PC-3 (cell line): ENCODE measurements at regions not wholly inside any gene's neighbourhood (a gene's known extent, or its start where the extent isn't known, plus 50 kb on each side); places are given as distances from the start of the nearest gene placed in this dataset.

Source experiments
- ATAC-seq: fragments of 200-7000 bp; cut with Tn5 transposase; 2 replicates; pipeline ENCODE4 v1.9.1; 2020; ENCODE audit warnings: mild to moderate bottlenecking, moderate library complexity
- BruUV-seq: library from RNA; stranded (reverse); fragments of 400-500 nt; replicated peaks from 2 replicates; lab custom pipeline; 2021; lab: Mats Ljungman, UMichigan
- CTCF ChIA-PET: fragments of 300-600 bp; sonication (Branson Sonifier 250); formaldehyde crosslinking; loops from one replicate; lab custom pipeline; 2022; ENCODE audit warnings: antibody characterized with exemption; lab: Charles Lee
- POLR2A ChIA-PET: fragments of 300-600 bp; sonication (Branson Sonifier 250); formaldehyde crosslinking; loops from one replicate; lab custom pipeline; 2022; ENCODE audit warnings: antibody characterized with exemption; ENCODE audit not compliant: unreplicated experiment; lab: Charles Lee
- DNase-seq: peaks from one replicate; pipeline ENCODE4 v3.0.0-alpha.2; 2015
- H2AFZ ChIP-seq: fragments of 300-600 bp; sonication (generic); 2 replicates; pipeline ENCODE4 v1.6.0; 2016; ENCODE audit warnings: antibody characterized with exemption, low read length
- H3F3A ChIP-seq: fragments of 300-600 bp; sonication (generic); one replicate; pipeline ENCODE4 v1.6.0; 2017; ENCODE audit warnings: antibody characterized with exemption, low read length, control low read depth, mild to moderate bottlenecking; ENCODE audit not compliant: unreplicated experiment
- H3K27ac ChIP-seq: fragments of 300-600 bp; sonication (generic); 2 replicates; pipeline ENCODE4 v1.5.1; 2016; ENCODE audit warnings: mild to moderate bottlenecking, low read length
- H3K27me3 ChIP-seq: fragments of 300-600 bp; sonication (generic); 2 replicates; pipeline ENCODE4 v1.6.1; 2016; ENCODE audit warnings: low read length, mixed read lengths
- H3K36me3 ChIP-seq: fragments of 300-600 bp; sonication (generic); 2 replicates; pipeline ENCODE4 v1.6.1; 2016; ENCODE audit warnings: low read depth, mixed run types, low read length, mixed read lengths
- H3K4me1 ChIP-seq: fragments of 300-600 bp; sonication (generic); 2 replicates; pipeline ENCODE4 v1.5.1; 2016; ENCODE audit warnings: low read length; ENCODE audit not compliant: insufficient read depth
- H3K4me2 ChIP-seq: fragments of 300-600 bp; sonication (generic); 2 replicates; pipeline ENCODE4 v1.6.0; 2016; ENCODE audit warnings: low read length
- H3K4me3 ChIP-seq: fragments of 300-600 bp; sonication (generic); 2 replicates; pipeline ENCODE4 v1.5.1; 2016; ENCODE audit warnings: mild to moderate bottlenecking, low read length, mixed read lengths
- H3K79me2 ChIP-seq: fragments of 300-600 bp; sonication (generic); 2 replicates; pipeline ENCODE4 v1.6.1; 2017; ENCODE audit warnings: low read length, mixed read lengths
- H3K9ac ChIP-seq: fragments of 300-600 bp; sonication (generic); 2 replicates; pipeline ENCODE4 v1.6.0; 2016; ENCODE audit warnings: mild to moderate bottlenecking, low read length
- H3K9me2 ChIP-seq: fragments of 300-600 bp; sonication (generic); replicated peaks from 2 replicates; pipeline ENCODE4 v1.6.1; 2016; ENCODE audit warnings: mixed run types, low read length, mixed read lengths
- H3K9me3 ChIP-seq: fragments of 300-600 bp; sonication (generic); 2 replicates; pipeline ENCODE4 v1.6.1; 2016; ENCODE audit warnings: low read length, mixed read lengths
- H4K20me1 ChIP-seq: fragments of 300-600 bp; sonication (generic); 2 replicates; pipeline ENCODE4 v1.6.1; 2016; ENCODE audit warnings: low read length, mixed read lengths
- CTCF ChIP-seq: fragments of 300-600 bp; sonication (generic); conservative IDR thresholded peaks from 2 replicates; pipeline ENCODE4 v1.5.1; 2017; ENCODE audit warnings: antibody characterized with exemption, low read depth, mild to moderate bottlenecking, low read length
- EZH2 ChIP-seq: fragments of 300-600 bp; sonication (generic); IDR thresholded peaks from one replicate; pipeline ENCODE4 v1.6.1; 2017; ENCODE audit warnings: antibody characterized with exemption, mild to moderate bottlenecking, low read length; ENCODE audit not compliant: unreplicated experiment
- EZH2phosphoT487 ChIP-seq: fragments of 300-600 bp; sonication (generic); IDR thresholded peaks from 2 replicates; pipeline ENCODE4 v1.6.1; 2018; ENCODE audit warnings: mild to moderate bottlenecking, antibody characterized with exemption, low read length, borderline replicate concordance
- intact Hi-C: fragments of 100-400 bp; cut with micrococcal nuclease; formaldehyde crosslinking; loops from 2 replicates; pipeline ENCODE4 v1.9.0; 2023

GRCh38 chr6:51487937-51488336, 599.5 kb downstream of the PKHD1 start:
- no peak overlapping the region for H3K4me2 ChIP-seq
- CTCF ChIA-PET = no interaction called here
- peaks cover 17% of the 10 kb centered on the region for H3K4me1 ChIP-seq
- H3F3A ChIP-seq = no peaks in the 10 kb centered on the region
- no peak overlapping the region for H3K9ac ChIP-seq
- H3K9me3 ChIP-seq = no peaks in the 10 kb centered on the region
- no peak overlapping the region for H3K27ac ChIP-seq
- H3K4me3 ChIP-seq = no peak overlapping the region
- no peaks in the 10 kb centered on the region for H4K20me1 ChIP-seq
- DNase-seq = no peak
- no TSS peak for BruUV-seq
- H3K79me2 ChIP-seq = no peaks in the 10 kb centered on the region
- ATAC-seq = no peak
- H2AFZ ChIP-seq = no peak overlapping the region
- peaks cover 4% of the 10 kb centered on the region; the same call in 1 of the 2 replicates for H3K27me3 ChIP-seq
- POLR2A ChIA-PET = no interaction called here
- H3K9me2 ChIP-seq = no peaks in the 10 kb centered on the region
- H3K36me3 ChIP-seq = no peaks in the 10 kb centered on the region
- intact Hi-C loops = no loop called here
- no peak for TF ChIP-seq CTCF
- TF ChIP-seq EZH2 = no peak
- no peak for TF ChIP-seq EZH2phosphoT487

- H3K9ac ChIP-seq = no peak overlapping the region
- no peaks in the 10 kb centered on the region for H3F3A ChIP-seq
- H3K9me2 ChIP-seq = no peaks in the 10 kb centered on the region
- no peak overlapping the region for H2AFZ ChIP-seq
- intact Hi-C loops = no loop called here
- peaks cover 5% of the 10 kb centered on the region; the same call in 1 of the 2 replicates for H3K27me3 ChIP-seq
- no peaks in the 10 kb centered on the region for H3K79me2 ChIP-seq
- H3K27ac ChIP-seq = no peak overlapping the region
- BruUV-seq = no TSS peak
- no peak for DNase-seq
- H3K9me3 ChIP-seq = no peaks in the 10 kb centered on the region
- no peak overlapping the region for H3K4me2 ChIP-seq
- no peaks in the 10 kb centered on the region for H3K36me3 ChIP-seq
- H4K20me1 ChIP-seq = no peaks in the 10 kb centered on the region
- no peak overlapping the region for H3K4me3 ChIP-seq
- ChIA-PET CTCF (no interaction called here), POLR2A (no interaction called here)
- no peak for ATAC-seq
- no peak for TF ChIP-seq EZH2
- no peak for TF ChIP-seq CTCF
- no peak for TF ChIP-seq EZH2phosphoT487
- peaks cover 17% of the 10 kb centered on the region for H3K4me1 ChIP-seq
These were observed 598.3 kb downstream of the PKHD1 start for GRCh38 chr6:51489133-51489532.

GRCh38 chr6:51490101-51490500, 597.3 kb downstream of the PKHD1 start:
- DNase-seq (peak; percentile 69), ATAC-seq (no peak)
- Histone ChIP-seq H3K27ac (peak overlapping the region; percentile 9), H3K9ac (no peak overlapping the region), H3F3A (no peaks in the 10 kb centered on the region), H3K27me3 (peaks cover 5% of the 10 kb centered on the region; the same call in 1 of the 2 replicates), H3K4me2 (peak overlapping the region; percentile 6; the same call in 1 of the 2 replicates), H4K20me1 (no peaks in the 10 kb centered on the region), H3K4me1 (peaks cover 17% of the 10 kb centered on the region), H3K36me3 (no peaks in the 10 kb centered on the region), H3K4me3 (no peak overlapping the region), H2AFZ (no peak overlapping the region), H3K9me2 (no peaks in the 10 kb centered on the region), H3K79me2 (no peaks in the 10 kb centered on the region), H3K9me3 (no peaks in the 10 kb centered on the region)
- no TSS peak for BruUV-seq
- POLR2A ChIA-PET = no interaction called here
- intact Hi-C loops = no loop called here
- TF ChIP-seq EZH2 = no peak
- no peak for TF ChIP-seq CTCF
- no peak for TF ChIP-seq EZH2phosphoT487
- CTCF ChIA-PET = no interaction called here
